Neutrophil (primary cell): ENCODE measurements at regions not wholly inside any gene's neighbourhood (a gene's known extent, or its start where the extent isn't known, plus 50 kb on each side); places are given as distances from the start of the nearest gene placed in this dataset.

ENCODE experiments used
- H3K27ac ChIP-seq: fragments of 200-600 bp; sonication (generic); 2 replicates; pipeline ENCODE4 v1.5.1; 2016; ENCODE audit warnings: mild to moderate bottlenecking, moderate library complexity
- H3K27me3 ChIP-seq: fragments of 200-600 bp; sonication (generic); 2 replicates; pipeline ENCODE4 v1.6.0; 2016; ENCODE audit warnings: mild to moderate bottlenecking
- H3K36me3 ChIP-seq: fragments of 200-600 bp; sonication (generic); 2 replicates; pipeline ENCODE4 v1.5.1; 2017
- H3K4me1 ChIP-seq, 2 experiments: fragments of 200-600 bp in 1 of 2; sonication (generic) in 1 of 2; 1 replicate in 1 of 2; 2 replicates in 1 of 2; pipeline versions ENCODE4 v1.5.1 to v1.6.1; 2013 to 2016; ENCODE audit warnings: low read depth in 1 of 2, low read length in 1 of 2, mild to moderate bottlenecking in 1 of 2, moderate library complexity in 1 of 2; ENCODE audit not compliant: control insufficient read depth in 1 of 2, insufficient read depth in 1 of 2
- H3K4me3 ChIP-seq, 2 experiments: fragments of 200-600 bp in 1 of 2; sonication (generic) in 1 of 2; 1 replicate in 1 of 2; 2 replicates in 1 of 2; pipeline ENCODE4 v1.5.1; 2013 to 2016; ENCODE audit warnings: low read depth in 1 of 2, low read length in 1 of 2, mild to moderate bottlenecking in 1 of 2, moderate library complexity in 1 of 2
- H3K9me3 ChIP-seq: fragments of 200-600 bp; sonication (generic); 2 replicates; pipeline ENCODE4 v1.5.1; 2016
- TF ChIP-seq, protein P1 (sequence below): fragments of 200-600 bp; sonication (generic); IDR thresholded peaks from 2 replicates; pipeline ENCODE4 v1.5.1; 2016; ENCODE audit warnings: antibody characterized with exemption

DNA sequence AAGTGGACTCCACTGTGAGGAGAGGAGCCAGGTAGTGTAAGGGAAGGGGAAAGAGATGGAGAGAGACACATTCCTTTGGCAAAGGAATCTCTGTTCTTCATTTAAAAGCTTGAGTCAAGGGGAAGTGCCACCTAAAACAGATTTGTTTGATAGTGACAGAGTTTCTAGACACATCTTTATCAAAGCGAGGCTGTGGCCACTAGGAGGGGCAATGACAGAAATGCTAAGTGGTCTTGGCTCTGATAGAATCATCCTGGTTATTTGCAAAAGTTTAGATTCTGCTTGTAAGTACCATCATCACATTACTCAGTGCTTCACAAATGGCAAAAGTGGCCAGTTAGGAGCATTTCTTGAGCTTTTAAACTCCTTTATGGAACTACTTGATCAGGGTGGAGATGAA lies 261.4 kb downstream of the CNTN3 start:
- H3K9me3 ChIP-seq, result no peaks in the 10 kb centered on the region
- no peaks in the 10 kb centered on the region for H3K4me1 ChIP-seq
- no peaks in the 10 kb centered on the region for H3K36me3 ChIP-seq
- H3K4me3 ChIP-seq, result no peak overlapping the region
- no peaks in the 10 kb centered on the region for H3K27me3 ChIP-seq
- no peak overlapping the region for H3K27ac ChIP-seq
- TF ChIP-seq, protein P1, sequence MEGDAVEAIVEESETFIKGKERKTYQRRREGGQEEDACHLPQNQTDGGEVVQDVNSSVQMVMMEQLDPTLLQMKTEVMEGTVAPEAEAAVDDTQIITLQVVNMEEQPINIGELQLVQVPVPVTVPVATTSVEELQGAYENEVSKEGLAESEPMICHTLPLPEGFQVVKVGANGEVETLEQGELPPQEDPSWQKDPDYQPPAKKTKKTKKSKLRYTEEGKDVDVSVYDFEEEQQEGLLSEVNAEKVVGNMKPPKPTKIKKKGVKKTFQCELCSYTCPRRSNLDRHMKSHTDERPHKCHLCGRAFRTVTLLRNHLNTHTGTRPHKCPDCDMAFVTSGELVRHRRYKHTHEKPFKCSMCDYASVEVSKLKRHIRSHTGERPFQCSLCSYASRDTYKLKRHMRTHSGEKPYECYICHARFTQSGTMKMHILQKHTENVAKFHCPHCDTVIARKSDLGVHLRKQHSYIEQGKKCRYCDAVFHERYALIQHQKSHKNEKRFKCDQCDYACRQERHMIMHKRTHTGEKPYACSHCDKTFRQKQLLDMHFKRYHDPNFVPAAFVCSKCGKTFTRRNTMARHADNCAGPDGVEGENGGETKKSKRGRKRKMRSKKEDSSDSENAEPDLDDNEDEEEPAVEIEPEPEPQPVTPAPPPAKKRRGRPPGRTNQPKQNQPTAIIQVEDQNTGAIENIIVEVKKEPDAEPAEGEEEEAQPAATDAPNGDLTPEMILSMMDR, result no peak

DNA sequence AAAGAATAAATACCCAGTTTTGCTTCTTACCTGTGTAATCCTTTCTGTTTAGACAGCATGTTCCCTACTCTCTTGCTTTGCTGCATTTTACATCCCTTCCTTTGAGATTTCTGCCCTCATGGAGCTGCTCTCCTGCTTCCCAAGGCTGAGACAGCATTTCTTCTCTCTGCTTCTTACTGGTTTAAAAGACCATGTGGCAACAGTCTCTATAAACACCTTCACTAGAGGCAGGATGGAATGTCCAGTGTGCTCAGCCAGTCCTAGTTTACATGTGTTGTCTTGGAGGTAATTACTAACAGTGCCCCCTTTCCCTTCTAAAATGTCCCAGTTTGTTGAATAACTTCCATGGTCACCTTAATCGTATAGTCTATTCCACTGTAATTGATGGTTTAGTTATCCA lies 262.3 kb downstream of the CNTN3 start:
- H3K4me3 ChIP-seq, result no peak overlapping the region
- H3K36me3 ChIP-seq, result no peaks in the 10 kb centered on the region
- H3K27me3 ChIP-seq, result no peaks in the 10 kb centered on the region
- no peaks in the 10 kb centered on the region for H3K4me1 ChIP-seq
- TF ChIP-seq, protein P1, result no peak
- no peak overlapping the region for H3K27ac ChIP-seq
- no peaks in the 10 kb centered on the region for H3K9me3 ChIP-seq

DNA sequence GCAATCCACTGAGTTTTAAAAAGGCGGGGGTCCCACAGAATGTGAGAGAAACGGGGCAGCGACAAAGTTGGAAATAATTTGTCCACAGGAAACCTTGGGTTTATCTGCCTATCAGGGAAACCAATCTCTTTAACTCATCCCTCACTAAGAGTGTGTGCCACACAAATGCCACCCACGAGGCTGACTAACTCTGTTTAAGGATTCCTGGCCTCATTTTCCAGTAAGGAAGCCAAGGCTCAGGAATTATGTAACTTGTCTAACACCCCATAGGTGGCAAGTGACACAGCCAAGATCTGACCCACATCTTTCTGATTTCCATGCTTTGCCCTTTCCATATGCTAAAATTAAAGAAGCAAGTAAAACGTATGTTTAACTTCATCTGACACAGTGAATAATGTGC lies 263.2 kb downstream of the CNTN3 start:
- TF ChIP-seq, protein P1, result no peak
- Histone ChIP-seq H3K36me3 (no peaks in the 10 kb centered on the region), H3K27me3 (no peaks in the 10 kb centered on the region), H3K27ac (no peak overlapping the region), H3K4me3 (no peak overlapping the region), H3K9me3 (no peaks in the 10 kb centered on the region), H3K4me1 (no peaks in the 10 kb centered on the region)

DNA sequence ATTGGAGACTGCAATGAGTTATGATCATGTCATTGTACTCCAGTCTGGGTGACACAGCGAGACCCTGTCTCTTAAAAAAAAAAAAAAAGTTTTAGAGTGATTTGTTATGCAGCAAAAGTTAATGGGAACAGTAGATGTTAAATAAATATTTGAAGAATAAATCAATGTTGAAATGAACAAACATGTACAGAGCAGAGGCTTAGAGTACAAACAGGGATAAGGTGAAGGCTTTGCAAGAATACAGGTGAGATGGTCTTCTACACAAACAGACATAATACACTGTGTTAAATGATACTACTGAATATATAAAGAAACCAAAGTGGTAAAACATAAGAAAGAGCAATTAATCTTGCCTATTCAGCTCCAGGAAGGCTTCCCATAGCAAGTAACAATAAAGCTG lies 265.4 kb downstream of the CNTN3 start:
- TF ChIP-seq, protein P1, result no peak
- Histone ChIP-seq H3K27ac (no peak overlapping the region), H3K27me3 (no peaks in the 10 kb centered on the region), H3K4me1 (no peaks in the 10 kb centered on the region), H3K4me3 (no peak overlapping the region), H3K36me3 (no peaks in the 10 kb centered on the region), H3K9me3 (no peaks in the 10 kb centered on the region)

DNA sequence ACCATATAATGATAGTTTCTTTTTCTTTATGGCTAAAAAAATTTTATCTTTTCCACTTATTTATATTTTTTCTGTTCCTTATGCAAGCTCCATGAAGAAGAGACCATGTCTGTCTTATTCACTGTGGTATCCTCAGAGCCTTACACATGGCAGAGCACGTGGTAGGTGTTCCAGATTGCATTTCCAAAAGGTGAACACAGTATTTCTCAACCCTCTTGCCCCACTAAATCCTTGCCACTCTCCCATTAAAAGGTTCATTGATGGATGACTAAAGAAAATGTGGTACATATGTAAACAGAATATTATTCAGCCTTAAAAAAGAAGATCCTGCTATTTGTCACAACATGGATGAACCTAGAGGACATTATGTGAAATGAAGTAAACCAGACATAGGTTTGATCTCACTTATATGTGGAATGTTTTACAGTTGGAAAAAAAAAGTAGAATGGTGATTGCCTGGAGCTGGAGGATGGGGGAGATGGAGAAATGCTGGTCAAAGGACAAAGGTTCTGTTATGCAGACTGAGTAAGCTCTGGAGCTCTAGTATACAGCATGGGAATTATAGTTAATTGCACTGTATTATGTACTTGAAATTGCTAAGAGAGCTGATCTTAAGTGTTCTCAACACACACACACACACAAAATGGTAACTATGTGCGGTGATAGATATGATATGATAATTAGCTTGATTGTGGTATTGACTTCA lies 266.7 kb downstream of the CNTN3 start:
- Histone ChIP-seq H3K27ac (no peak overlapping the region), H3K27me3 (no peaks in the 10 kb centered on the region), H3K9me3 (no peaks in the 10 kb centered on the region), H3K36me3 (no peaks in the 10 kb centered on the region), H3K4me3 (no peak overlapping the region), H3K4me1 (no peaks in the 10 kb centered on the region)
- TF ChIP-seq, protein P1, result no peak
